A673 (cell line): ENCODE measurements at regions not wholly inside any gene's neighbourhood (a gene's known extent, or its start where the extent isn't known, plus 50 kb on each side); places are given as distances from the start of the nearest gene placed in this dataset.

Experiments
- BruUV-seq: library from RNA; stranded (reverse); fragments of 400-500 nt; replicated peaks from 2 replicates; lab custom pipeline; 2021; lab: Mats Ljungman, UMichigan
- CTCF ChIA-PET: fragments of 300-600 bp; sonication (Branson Sonifier 250); formaldehyde crosslinking; loops from one replicate; lab custom pipeline; 2022; ENCODE audit warnings: antibody characterized with exemption; lab: Charles Lee
- POLR2A ChIA-PET: fragments of 300-600 bp; sonication (Branson Sonifier 250); formaldehyde crosslinking; loops from one replicate; lab custom pipeline; 2022; ENCODE audit warnings: antibody characterized with exemption; ENCODE audit not compliant: low non-redundant PET; lab: Charles Lee
- DNase-seq: peaks from one replicate; pipeline ENCODE4 v3.0.0-alpha.2; 2015; ENCODE audit warnings: low spot score
- H3K27ac ChIP-seq: fragments of 200-600 bp; sonication (generic); 2 replicates; pipeline ENCODE4 v1.5.1; 2016; ENCODE audit warnings: mixed run types, low read depth, mild to moderate bottlenecking, mixed read lengths, antibody characterized with exemption, low read length; ENCODE audit not compliant: poor library complexity, severe bottlenecking
- H3K27me3 ChIP-seq: fragments of 200-600 bp; sonication (generic); replicated peaks from 2 replicates; pipeline ENCODE4 v1.6.1; 2017; ENCODE audit warnings: mixed run types, low read depth, mild to moderate bottlenecking, mixed read lengths, antibody characterized with exemption, low read length; ENCODE audit not compliant: insufficient read depth, poor library complexity
- H3K36me3 ChIP-seq: fragments of 200-600 bp; sonication (generic); 2 replicates; pipeline ENCODE4 v1.6.1; 2016; ENCODE audit warnings: mixed run types, mild to moderate bottlenecking, mixed read lengths, antibody characterized with exemption, low read length; ENCODE audit not compliant: insufficient read depth, poor library complexity, severe bottlenecking
- H3K4me1 ChIP-seq: fragments of 200-600 bp; sonication (generic); 2 replicates; pipeline ENCODE4 v1.6.1; 2017; ENCODE audit warnings: mixed run types, mild to moderate bottlenecking, mixed read lengths, antibody characterized with exemption, low read length; ENCODE audit not compliant: insufficient read depth, poor library complexity, severe bottlenecking
- H3K4me3 ChIP-seq: fragments of 200-600 bp; sonication (generic); 2 replicates; pipeline ENCODE4 v1.5.1; 2016; ENCODE audit warnings: low read depth, mixed run types, mild to moderate bottlenecking, mixed read lengths, low read length; ENCODE audit not compliant: poor library complexity, severe bottlenecking
- H3K9me3 ChIP-seq: fragments of 200-600 bp; sonication (generic); 2 replicates; pipeline ENCODE4 v1.6.1; 2016; ENCODE audit warnings: mixed run types, low read depth, mild to moderate bottlenecking, mixed read lengths, antibody characterized with exemption, low read length; ENCODE audit not compliant: poor library complexity, severe bottlenecking
- CTCF ChIP-seq: fragments of 300-800, 200-600 bp; sonication (generic); conservative IDR thresholded peaks from 2 replicates; pipeline ENCODE4 v1.5.1; 2017; ENCODE audit warnings: low read depth, mild to moderate bottlenecking, antibody characterized with exemption, low read length, moderate library complexity, mixed read lengths
- EZH2 ChIP-seq: fragments of 200-600 bp; sonication (generic); IDR thresholded peaks from 2 replicates; pipeline ENCODE4 v1.6.1; 2017; ENCODE audit warnings: borderline replicate concordance, low read depth, mild to moderate bottlenecking, mixed read lengths, antibody characterized with exemption, low read length; ENCODE audit not compliant: poor library complexity, severe bottlenecking
- intact Hi-C: fragments of 100-400 bp; cut with micrococcal nuclease; formaldehyde crosslinking; loops from one replicate; pipeline ENCODE4 v1.10.0; 2022; ENCODE audit not compliant: unreplicated experiment

DNA sequence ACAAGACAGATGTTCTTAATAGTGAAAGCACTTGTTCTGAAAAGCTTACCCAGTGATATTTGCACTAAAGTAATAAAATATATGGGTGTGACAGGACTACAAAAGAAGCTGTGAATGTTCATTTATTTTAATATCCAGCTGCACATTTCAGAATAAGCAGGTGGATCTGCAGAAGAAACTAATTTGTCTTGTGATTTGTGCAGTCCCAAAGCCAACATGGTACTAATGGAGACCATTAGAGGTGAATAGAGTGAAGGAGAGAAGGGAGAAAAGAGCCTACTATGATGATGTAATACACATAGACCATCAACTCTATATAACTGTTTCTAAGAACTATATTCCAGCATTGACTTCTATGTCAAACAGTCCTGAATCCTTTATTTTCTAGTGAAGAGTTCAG lies 362.8 kb downstream of the ISL1 start:
- no peak overlapping the region for H3K27ac ChIP-seq
- H3K27me3 ChIP-seq = no peaks in the 10 kb centered on the region
- TF ChIP-seq CTCF (no peak), EZH2 (no peak)
- H3K9me3 ChIP-seq = no peaks in the 10 kb centered on the region
- H3K4me3 ChIP-seq = no peak overlapping the region
- no peaks in the 10 kb centered on the region for H3K36me3 ChIP-seq
- H3K4me1 ChIP-seq = no peaks in the 10 kb centered on the region
- BruUV-seq = no TSS peak
- POLR2A ChIA-PET = no interaction called here
- DNase-seq = no peak
- intact Hi-C loops = no loop called here
- CTCF ChIA-PET = no interaction called here

GRCh38 chr5:51748647-51749046 lies 365.4 kb downstream of the ISL1 start:
- H3K27ac ChIP-seq = no peak overlapping the region
- no peaks in the 10 kb centered on the region for H3K4me1 ChIP-seq
- no peak overlapping the region for H3K4me3 ChIP-seq
- no TSS peak for BruUV-seq
- no peak for DNase-seq
- no peak for TF ChIP-seq CTCF
- no peak for TF ChIP-seq EZH2
- H3K36me3 ChIP-seq = no peaks in the 10 kb centered on the region
- POLR2A ChIA-PET = no interaction called here
- intact Hi-C loops = no loop called here
- H3K27me3 ChIP-seq = no peaks in the 10 kb centered on the region
- CTCF ChIA-PET = no interaction called here
- no peaks in the 10 kb centered on the region for H3K9me3 ChIP-seq
